ENCODE measurements at regions not wholly inside any gene's neighbourhood (a gene's known extent, or its start where the extent isn't known, plus 50 kb on each side); places are given as distances from the start of the nearest gene placed in this dataset.
"Not testable (repeated sequence)": the region's sequence is repeated elsewhere in the genome, so short reads cannot be mapped to it uniquely, and the experiment has no call there.

- DNase-seq (ENCODE audit: low read depth): no peak
Observed at GRCh38 chr2:136284226-136285119, 166.5 kb upstream of the CXCR4 start.

GRCh38 chr2:136282251-136282650, 164.3 kb upstream of the CXCR4 start:
- DNase-seq (ENCODE audit: low read depth): no peak

GRCh38 chr2:136281281-136282114, 163.5 kb upstream of the CXCR4 start:
- DNase-seq (ENCODE audit: low read depth): no peak

- not testable (repeated sequence) for DNase-seq (ENCODE audit: low read depth)
Observed at GRCh38 chr2:136266346-136266745, 148.4 kb upstream of the CXCR4 start.

- no peak for DNase-seq (ENCODE audit: low read depth)
Observed at GRCh38 chr2:136259551-136259950, 141.6 kb upstream of the CXCR4 start.

GRCh38 chr2:136257893-136258292, 139.9 kb upstream of the CXCR4 start:
- no peak for DNase-seq (ENCODE audit: low read depth)

GRCh38 chr2:136255648-136256461, 137.9 kb upstream of the CXCR4 start:
- no peak for DNase-seq (ENCODE audit: low read depth)

GRCh38 chr2:136255127-136255526, 137.2 kb upstream of the CXCR4 start:
- DNase-seq (ENCODE audit: low read depth): no peak

GRCh38 chr2:136254681-136255080, 136.7 kb upstream of the CXCR4 start:
- DNase-seq (ENCODE audit: low read depth): no peak

- no peak for DNase-seq (ENCODE audit: low read depth)
Observed at GRCh38 chr2:136253288-136254004, 135.5 kb upstream of the CXCR4 start.

- no peak for DNase-seq (ENCODE audit: low read depth)
Observed at GRCh38 chr2:136251885-136252585, 134.1 kb upstream of the CXCR4 start.

GRCh38 chr2:136251197-136251884, 133.4 kb upstream of the CXCR4 start:
- DNase-seq (ENCODE audit: low read depth): no peak

- DNase-seq (ENCODE audit: low read depth): no peak
Observed at GRCh38 chr2:136250131-136250530, 132.2 kb upstream of the CXCR4 start.

- no peak for DNase-seq (ENCODE audit: low read depth)
Observed at GRCh38 chr2:136248907-136249306, 131.0 kb upstream of the CXCR4 start.

GRCh38 chr2:136248242-136248641, 130.3 kb upstream of the CXCR4 start:
- peak; percentile 15 for DNase-seq (ENCODE audit: low read depth)

- DNase-seq (ENCODE audit: low read depth): peak; percentile 13
Observed at GRCh38 chr2:136247204-136247950, 129.4 kb upstream of the CXCR4 start.

GRCh38 chr2:136246086-136246669, 128.2 kb upstream of the CXCR4 start:
- DNase-seq (ENCODE audit: low read depth): no peak

GRCh38 chr2:136245211-136245610, 127.3 kb upstream of the CXCR4 start:
- no peak for DNase-seq (ENCODE audit: low read depth)

GRCh38 chr2:136244536-136244885, 126.6 kb upstream of the CXCR4 start:
- no peak for DNase-seq (ENCODE audit: low read depth)
